HUES48 (cell line): ENCODE measurements at regions not wholly inside any gene's neighbourhood (a gene's known extent, or its start where the extent isn't known, plus 50 kb on each side); places are given as distances from the start of the nearest gene placed in this dataset.
"Not testable (repeated sequence)": the region's sequence is repeated elsewhere in the genome, so short reads cannot be mapped to it uniquely, and the experiment has no call there.

ENCODE experiments used
- H3K27ac ChIP-seq: one replicate; pipeline ENCODE4 v1.7.0; 2013; ENCODE audit warnings: low read depth, low read length, inconsistent platforms
- H3K27me3 ChIP-seq: 2 replicates; pipeline ENCODE4 v1.6.1; 2013; ENCODE audit warnings: mild to moderate bottlenecking, low read length; ENCODE audit not compliant: control insufficient read depth, insufficient read depth
- H3K36me3 ChIP-seq: 2 replicates; pipeline ENCODE4 v1.6.1; 2013; ENCODE audit warnings: low read length; ENCODE audit not compliant: control insufficient read depth, insufficient read depth
- H3K4me1 ChIP-seq: 2 replicates; pipeline ENCODE4 v1.6.1; 2013; ENCODE audit warnings: mild to moderate bottlenecking, low read length; ENCODE audit not compliant: control insufficient read depth, insufficient read depth
- H3K4me3 ChIP-seq: 2 replicates; pipeline ENCODE4 v1.5.1; 2013; ENCODE audit warnings: mild to moderate bottlenecking, low read depth, low read length
- H3K9ac ChIP-seq: 2 replicates; pipeline ENCODE4 v1.6.1; 2013; ENCODE audit warnings: mild to moderate bottlenecking, low read depth, low read length, moderate library complexity
- H3K9me3 ChIP-seq: 2 replicates; pipeline ENCODE4 v1.6.1; 2013; ENCODE audit warnings: low read length; ENCODE audit not compliant: control insufficient read depth, insufficient read depth

DNA sequence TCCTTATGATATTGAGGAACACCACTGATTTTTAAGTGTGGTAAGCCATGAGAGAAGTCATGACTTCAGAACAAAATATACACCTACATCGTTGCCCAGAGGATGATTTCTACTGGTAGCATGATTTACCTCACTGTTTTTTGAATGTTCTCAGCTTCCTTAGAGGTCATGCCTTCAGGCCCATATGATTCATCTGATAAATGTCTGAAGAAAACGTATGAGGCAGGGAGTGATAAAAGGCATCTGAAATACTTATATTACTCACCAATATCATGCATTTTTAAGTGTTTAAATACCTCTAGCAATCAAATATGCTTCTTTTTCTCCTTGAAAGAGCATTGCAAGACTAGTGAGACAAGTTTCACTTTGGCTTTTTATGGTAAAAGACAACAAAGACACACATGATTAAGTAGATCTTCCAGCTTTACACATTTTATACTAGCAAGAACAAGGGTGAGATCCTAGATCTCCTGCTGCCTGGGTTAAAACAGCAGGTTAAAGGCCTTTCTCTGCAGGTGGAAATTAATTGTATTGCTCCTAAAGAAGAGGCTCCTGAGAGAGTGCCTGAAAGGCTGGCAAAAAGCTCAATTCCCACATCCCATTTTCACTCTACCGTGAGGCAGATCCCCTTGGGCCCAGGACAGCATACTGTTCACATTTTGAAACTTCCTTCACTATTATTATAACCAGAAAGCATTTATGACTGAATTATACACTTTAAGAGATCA, 432.4 kb downstream of the SLITRK1 start:
- Histone ChIP-seq H3K36me3 (no peaks in the 10 kb centered on the region), H3K27me3 (no peaks in the 10 kb centered on the region), H3K27ac (no peak overlapping the region), H3K4me1 (peaks cover 11% of the 10 kb centered on the region; the same call in 1 of the 2 replicates), H3K9me3 (no peaks in the 10 kb centered on the region; the same call in 1 of the 2 replicates), H3K9ac (no peak overlapping the region), H3K4me3 (no peak overlapping the region)

DNA sequence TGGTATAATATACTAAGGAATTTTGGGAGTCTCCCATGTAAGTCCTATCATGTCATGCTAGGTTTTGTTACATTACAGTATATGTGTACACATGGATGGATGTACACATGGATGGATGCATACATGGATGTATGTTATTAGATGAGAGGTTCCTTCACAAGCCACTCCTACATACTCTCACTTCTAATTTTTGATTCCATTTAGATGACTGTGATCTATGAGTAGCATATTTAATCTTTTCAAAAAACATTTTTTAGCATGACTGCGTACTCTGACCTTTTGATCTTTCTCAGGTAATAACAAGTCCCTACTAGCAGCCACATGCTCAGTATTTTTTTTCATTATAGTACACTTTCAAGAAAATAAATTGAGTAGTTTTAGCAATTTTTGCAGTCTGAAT, 441.8 kb downstream of the SLITRK1 start:
- Histone ChIP-seq H3K4me1 (no peaks in the 10 kb centered on the region), H3K27ac (no peak overlapping the region), H3K36me3 (no peaks in the 10 kb centered on the region), H3K4me3 (no peak overlapping the region), H3K27me3 (no peaks in the 10 kb centered on the region), H3K9me3 (no peaks in the 10 kb centered on the region), H3K9ac (no peak overlapping the region)

DNA sequence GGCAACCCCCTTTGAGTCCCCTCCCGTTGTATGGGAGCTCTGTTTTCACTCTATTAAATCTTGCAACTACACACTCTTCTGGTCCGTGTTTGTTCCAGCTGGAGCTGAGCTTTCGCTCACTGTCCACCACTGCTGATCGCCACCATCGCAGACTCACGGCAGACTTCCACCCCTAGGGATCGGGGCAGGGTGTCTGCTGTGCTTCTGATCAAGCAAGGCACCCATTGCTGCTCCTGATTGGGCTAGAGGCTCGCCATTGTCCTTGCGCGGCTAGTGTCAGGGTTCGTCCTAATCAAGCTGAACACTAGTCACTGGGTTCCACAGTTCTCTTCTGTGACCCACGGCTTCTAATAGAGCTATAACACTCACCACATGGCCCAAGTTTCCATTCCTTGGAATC, 442.8 kb downstream of the SLITRK1 start:
- not testable (repeated sequence) for H3K4me1 ChIP-seq, H3K27ac ChIP-seq, H3K27me3 ChIP-seq, H3K9ac ChIP-seq, H3K4me3 ChIP-seq, H3K36me3 ChIP-seq, H3K9me3 ChIP-seq

DNA sequence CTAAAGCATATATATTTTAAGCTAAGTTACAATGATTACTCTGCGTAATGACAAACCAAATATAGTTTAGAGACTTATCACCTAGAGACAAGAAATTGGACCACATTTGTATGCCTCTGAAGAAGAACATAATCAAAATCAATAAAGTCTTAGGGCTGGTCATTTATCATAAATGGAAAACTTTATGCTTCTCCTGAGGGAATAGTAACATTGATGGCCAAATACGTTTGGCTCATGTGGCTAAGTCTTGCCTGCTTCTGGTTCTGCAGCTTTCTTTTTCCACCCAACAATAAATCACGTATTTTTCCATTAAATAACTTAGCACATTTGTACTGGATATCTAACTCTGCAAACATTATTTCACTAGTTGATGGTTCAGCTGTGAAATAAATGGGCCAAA, 458.4 kb downstream of the SLITRK1 start:
- Histone ChIP-seq H3K36me3 (no peaks in the 10 kb centered on the region), H3K9me3 (no peaks in the 10 kb centered on the region), H3K9ac (no peak overlapping the region), H3K4me3 (no peak overlapping the region), H3K27ac (no peak overlapping the region), H3K4me1 (peaks cover 13% of the 10 kb centered on the region), H3K27me3 (no peaks in the 10 kb centered on the region)

DNA sequence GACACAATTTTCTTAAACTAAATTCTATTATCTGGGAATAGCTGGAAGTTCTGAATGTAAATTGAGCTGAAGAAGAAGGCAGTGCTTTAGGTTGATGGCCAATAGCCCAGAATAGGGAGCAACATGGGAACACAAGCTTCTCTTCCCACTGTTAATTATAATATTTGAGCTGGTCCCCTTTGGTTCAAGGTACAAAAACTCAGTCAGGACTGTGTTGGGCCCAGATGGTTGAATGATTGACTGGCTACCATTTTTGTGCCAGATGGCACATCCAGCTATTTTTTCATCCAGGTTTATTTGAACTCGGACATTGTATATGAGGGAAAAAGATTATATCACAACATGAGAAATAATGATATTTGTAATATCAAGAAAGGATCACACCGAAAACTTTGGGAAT, 458.9 kb downstream of the SLITRK1 start:
- Histone ChIP-seq H3K9me3 (no peaks in the 10 kb centered on the region), H3K9ac (no peak overlapping the region), H3K27ac (no peak overlapping the region), H3K4me1 (peaks cover 9% of the 10 kb centered on the region), H3K27me3 (no peaks in the 10 kb centered on the region), H3K4me3 (no peak overlapping the region), H3K36me3 (no peaks in the 10 kb centered on the region)

DNA sequence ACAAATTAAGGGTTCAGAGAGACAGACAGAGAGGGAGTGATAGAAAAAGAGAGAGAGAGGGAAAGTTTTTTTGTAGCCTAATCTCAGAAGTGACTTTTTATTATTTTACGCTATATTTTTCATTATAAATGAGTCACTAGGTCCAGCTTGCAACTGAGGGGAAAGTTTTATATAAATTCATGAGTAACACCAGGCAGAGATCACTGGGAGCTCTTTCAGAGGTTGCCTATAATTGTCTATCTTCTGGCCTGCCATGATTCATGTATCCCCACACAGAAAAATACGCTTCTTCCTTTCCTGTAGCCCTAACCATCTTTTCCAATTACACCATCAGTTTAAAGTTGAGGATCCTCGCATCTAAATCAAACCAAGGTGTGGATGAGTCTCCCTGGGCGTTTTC, 467.9 kb downstream of the SLITRK1 start:
- no peaks in the 10 kb centered on the region for H3K9me3 ChIP-seq
- H3K27ac ChIP-seq, result no peak overlapping the region
- no peak overlapping the region for H3K9ac ChIP-seq

DNA sequence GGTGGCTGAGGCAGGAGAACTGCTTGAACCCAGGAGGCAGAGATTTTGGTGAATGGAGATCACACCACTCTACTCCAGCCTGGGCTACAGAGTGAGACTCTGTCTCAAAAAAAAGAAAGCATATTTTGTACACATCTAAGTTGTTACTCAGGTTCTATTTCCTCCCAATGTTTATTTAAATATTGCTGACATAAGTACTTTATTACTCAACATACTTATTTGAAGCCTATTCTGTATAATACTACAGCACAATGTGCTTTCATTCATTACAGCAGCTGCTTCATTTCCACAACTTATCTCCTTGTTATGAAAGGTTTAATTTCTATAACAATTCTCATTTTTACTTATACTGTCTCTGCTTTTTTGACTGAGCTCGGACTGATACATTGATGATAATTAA, 495.7 kb downstream of the SLITRK1 start:
- Histone ChIP-seq H3K9ac (no peak overlapping the region), H3K36me3 (no peaks in the 10 kb centered on the region)

More for the DNA sequence above, 467.9 kb downstream of the SLITRK1 start:
- H3K27me3 ChIP-seq, result no peaks in the 10 kb centered on the region
- H3K4me1 ChIP-seq, result no peaks in the 10 kb centered on the region
- H3K36me3 ChIP-seq, result no peaks in the 10 kb centered on the region
- no peak overlapping the region for H3K4me3 ChIP-seq

DNA sequence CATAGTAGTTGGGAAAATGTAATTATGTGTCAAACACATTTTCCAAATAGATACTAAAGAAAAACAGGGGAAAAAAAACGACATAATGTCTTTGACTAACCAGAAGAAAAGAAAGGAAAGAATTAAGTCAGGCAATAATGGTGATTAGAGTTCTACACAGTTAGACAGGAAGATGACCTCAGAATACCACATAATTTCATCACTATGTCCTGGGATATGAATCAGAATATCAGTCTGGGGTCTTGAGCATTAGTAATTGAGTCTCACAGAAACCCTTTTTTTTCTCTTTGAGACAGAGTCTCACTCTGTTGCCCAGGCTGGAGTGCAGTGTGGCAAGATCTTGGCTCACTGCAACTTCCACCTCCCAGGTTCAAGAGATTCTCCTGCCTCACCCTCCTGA, 503.4 kb downstream of the SLITRK1 start:
- H3K9me3 ChIP-seq, result no peaks in the 10 kb centered on the region
- no peaks in the 10 kb centered on the region for H3K27me3 ChIP-seq

More for the DNA sequence above, 495.7 kb downstream of the SLITRK1 start:
- no peaks in the 10 kb centered on the region for H3K27me3 ChIP-seq
- H3K27ac ChIP-seq, result no peak overlapping the region
- no peak overlapping the region for H3K4me3 ChIP-seq
- no peaks in the 10 kb centered on the region for H3K9me3 ChIP-seq
- no peaks in the 10 kb centered on the region for H3K4me1 ChIP-seq

DNA sequence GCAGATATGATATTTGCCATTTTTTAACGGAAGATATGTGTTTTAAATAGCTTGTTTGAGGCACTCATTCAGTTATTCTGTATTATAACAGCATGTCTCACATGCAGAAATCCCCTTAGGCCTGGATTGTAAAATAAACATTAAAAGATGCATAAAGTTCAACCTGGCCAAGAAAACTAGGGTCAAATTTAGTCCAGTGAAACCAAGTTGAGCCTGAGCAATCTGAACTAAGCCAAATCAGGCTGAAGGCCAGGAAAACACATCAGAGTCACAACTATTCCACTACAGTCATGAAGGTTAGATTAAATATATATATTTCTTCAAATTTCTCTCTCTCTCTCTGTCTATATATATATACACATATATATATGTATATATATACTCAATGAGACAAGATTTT, 504.8 kb downstream of the SLITRK1 start:
- Histone ChIP-seq H3K27ac (no peak overlapping the region), H3K9me3 (no peaks in the 10 kb centered on the region), H3K36me3 (no peaks in the 10 kb centered on the region), H3K4me3 (no peak overlapping the region), H3K9ac (no peak overlapping the region), H3K27me3 (no peaks in the 10 kb centered on the region), H3K4me1 (no peaks in the 10 kb centered on the region)

More for the DNA sequence above, 503.4 kb downstream of the SLITRK1 start:
- H3K27ac ChIP-seq, result no peak overlapping the region
- no peaks in the 10 kb centered on the region for H3K36me3 ChIP-seq
- no peak overlapping the region for H3K9ac ChIP-seq
- no peak overlapping the region for H3K4me3 ChIP-seq
- H3K4me1 ChIP-seq, result no peaks in the 10 kb centered on the region

DNA sequence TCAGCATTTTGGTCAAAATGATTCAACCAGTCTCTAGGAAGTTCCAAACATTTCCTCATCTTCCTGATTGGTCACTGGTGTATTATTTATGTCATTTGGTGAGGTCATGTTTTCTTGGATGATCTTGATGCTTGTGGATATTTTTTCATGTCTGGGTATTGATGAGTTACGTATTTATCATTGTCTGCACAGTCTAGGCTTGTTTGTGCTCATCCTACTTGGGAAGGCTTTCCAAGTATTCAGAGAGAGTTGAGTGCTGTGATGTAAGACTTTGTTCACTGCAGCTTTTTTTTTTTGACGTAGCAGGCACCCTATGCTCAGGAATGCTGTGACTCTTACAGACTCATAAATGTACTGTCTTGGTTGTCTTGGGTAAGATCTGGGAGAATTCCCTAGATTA, 509.5 kb downstream of the SLITRK1 start:
- no peaks in the 10 kb centered on the region for H3K4me1 ChIP-seq
- no peak overlapping the region for H3K9ac ChIP-seq
- H3K36me3 ChIP-seq, result no peaks in the 10 kb centered on the region
- H3K27ac ChIP-seq, result no peak overlapping the region
- H3K27me3 ChIP-seq, result no peaks in the 10 kb centered on the region
- no peak overlapping the region for H3K4me3 ChIP-seq
- H3K9me3 ChIP-seq, result no peaks in the 10 kb centered on the region

DNA sequence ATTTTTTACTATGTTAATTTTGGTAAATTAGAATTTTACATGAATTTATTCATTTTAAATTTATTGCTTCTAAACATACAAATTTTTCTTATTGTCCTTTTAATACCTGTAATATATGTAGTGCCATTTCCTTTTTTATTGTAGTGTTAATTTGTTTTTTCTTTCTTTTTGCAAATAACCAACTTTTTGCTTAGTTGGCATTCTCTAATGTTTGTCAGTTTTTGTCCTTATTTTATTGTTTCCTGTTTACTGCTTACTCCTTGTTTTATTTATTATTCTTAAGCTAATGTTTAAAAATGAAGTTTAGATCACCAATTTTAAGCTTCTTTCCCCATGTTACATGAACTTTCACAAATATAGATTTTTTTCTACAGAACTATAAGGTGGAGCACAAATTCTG, 516.6 kb downstream of the SLITRK1 start:
- no peak overlapping the region for H3K9ac ChIP-seq
- H3K36me3 ChIP-seq, result no peaks in the 10 kb centered on the region

More for the DNA sequence above, 516.6 kb downstream of the SLITRK1 start:
- Histone ChIP-seq H3K4me1 (no peaks in the 10 kb centered on the region), H3K27ac (no peak overlapping the region), H3K4me3 (no peak overlapping the region), H3K27me3 (no peaks in the 10 kb centered on the region), H3K9me3 (no peaks in the 10 kb centered on the region)
